Ecto neural progenitor cell (in vitro differentiated cells): ENCODE measurements at regions not wholly inside any gene's neighbourhood (a gene's known extent, or its start where the extent isn't known, plus 50 kb on each side); places are given as distances from the start of the nearest gene placed in this dataset.

Source experiments
- DNase-seq: peaks from one replicate; pipeline ENCODE4 v3.0.0-alpha.2; 2018; ENCODE audit warnings: low spot score

DNA sequence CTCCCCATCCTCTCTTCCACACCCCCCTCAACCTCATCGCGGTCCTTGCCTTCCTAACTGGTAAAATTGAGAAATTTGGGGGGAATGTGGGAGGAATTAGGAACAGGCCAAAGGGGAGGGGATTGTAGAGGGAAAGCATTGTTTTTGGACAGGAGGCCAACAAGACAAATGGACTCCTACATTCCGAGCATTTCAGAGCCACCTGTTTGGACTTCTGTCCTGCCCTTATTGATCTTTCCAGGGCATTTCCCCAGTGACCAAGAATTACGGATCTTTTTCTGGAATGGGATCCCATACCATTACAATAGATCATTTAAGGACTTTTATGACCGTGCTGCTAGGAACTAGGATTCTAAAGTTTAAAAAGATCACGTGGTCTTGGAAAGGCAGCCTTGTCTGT, 221.3 kb upstream of the ASIC2 start:
- no peak for DNase-seq

DNA sequence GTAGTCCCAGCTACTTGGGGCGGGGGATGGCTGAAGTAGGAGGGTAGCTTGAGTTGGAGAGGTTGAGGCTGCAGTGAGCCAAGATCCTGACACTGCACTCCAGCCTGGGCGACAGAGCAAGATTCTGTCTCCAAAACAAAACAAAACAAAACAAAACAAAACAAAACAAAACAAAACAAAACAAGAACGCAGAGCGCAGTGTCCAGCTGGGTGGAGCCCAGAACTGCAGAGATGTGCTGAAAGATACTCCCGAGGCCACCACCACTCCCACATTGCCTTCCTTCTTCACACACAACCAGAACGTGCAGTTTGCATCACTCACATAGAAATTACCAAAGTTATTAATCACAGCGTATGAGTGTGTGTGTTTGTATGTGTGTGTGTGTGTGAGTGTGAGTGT, 222.9 kb upstream of the ASIC2 start:
- DNase-seq = no peak

DNA sequence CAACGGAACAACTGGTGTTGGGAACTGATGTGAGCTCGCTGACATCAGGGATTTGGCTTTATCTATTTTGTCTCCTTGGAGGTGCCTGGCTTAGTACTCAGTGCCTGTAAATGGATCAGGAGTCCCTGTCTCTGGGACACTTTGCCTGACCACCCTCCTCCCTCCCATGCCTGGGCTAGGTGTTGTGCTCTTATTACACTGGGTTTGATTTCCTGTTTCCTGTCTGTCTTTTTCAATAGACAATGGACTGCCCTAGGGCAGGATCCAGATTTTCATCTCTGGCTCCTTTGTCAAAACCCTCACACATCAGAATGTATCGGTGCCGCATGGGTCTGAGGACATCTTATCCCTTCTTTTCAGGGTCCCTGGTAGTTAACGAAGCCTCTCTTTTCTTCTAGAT, 223.6 kb upstream of the ASIC2 start:
- no peak for DNase-seq

DNA sequence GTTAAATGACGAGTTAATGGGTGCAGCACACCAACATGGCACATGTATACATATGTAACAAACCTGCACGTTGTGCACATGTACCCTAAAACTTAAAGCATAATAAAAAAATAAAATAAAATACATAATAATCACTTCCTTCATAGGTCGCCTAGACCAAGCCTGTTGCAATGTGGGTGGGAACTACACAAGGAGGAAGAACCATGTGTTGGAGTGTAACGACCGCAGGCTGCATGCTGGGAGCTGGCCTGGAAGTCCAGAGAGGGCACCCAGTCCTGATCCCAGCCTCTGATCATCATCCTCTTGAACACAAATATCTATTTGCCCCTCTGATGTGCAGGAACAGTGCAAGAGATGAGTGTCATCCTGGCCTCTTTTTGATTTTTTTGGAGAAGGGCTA, 224.7 kb upstream of the ASIC2 start:
- no peak for DNase-seq

DNA sequence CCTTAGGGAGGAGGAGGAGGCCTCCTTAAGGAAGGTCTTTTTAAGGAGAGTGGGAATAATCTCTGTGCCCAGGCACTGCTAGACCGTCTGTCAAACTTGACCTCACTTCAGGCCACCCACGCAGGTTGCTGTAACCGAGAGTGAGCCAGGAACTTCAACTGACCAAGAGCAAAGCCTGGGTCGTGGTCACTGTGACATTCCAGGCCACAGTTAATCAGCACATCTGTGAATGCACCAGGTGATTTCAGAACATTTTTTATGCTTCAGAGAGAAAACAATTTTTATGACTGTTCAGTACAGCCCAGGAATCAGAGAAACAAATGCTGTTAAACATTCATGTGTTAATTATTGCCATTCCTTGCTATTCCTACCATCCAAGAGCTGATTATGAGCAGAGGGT, 226.6 kb upstream of the ASIC2 start:
- no peak for DNase-seq

GRCh38 chr17:33520426-33521330, 227.6 kb upstream of the ASIC2 start:
- DNase-seq = peak; percentile 90

DNA sequence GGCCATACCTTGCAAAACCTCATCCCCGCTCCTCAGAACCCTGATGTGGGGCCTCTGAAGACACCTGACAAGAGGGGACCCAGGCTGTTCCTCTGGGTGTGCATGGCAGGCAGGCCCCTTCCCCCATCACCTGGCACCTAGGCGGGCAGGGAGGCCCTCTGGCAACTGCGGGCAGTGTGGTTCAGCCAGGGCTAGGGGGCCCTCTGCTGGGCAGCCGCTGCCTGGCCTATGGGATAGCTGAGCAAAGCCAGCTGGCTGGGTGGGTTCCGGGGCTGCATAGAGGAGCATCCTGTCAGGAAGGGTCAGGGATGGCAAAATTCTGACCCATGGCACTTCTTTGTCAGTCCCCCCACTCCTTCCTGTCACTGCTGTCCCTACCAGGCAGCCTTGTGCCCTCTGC, 228.7 kb upstream of the ASIC2 start:
- peak; percentile 79 for DNase-seq

DNA sequence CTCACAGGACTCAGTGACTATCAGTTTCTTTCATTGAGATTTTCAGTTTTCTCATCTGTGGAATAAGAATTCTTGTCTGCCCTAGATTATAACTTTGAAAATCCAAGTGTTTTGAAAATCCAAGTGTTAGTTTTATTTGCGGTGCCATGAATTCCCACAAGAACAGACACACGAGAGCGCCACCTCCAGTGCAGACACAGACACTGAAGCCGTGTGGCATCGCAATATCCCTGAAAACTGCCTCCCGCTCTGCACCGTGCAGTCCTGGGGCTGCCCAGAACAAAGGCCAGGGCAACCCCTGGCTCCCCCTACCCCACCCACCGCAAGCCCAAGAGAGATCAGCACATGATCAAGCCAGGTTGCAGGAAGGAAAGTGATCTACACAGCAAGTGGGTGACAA, 229.5 kb upstream of the ASIC2 start:
- DNase-seq = no peak

- no peak for DNase-seq
Measured at GRCh38 chr17:33523577-33523981, 230.5 kb upstream of the ASIC2 start.

DNA sequence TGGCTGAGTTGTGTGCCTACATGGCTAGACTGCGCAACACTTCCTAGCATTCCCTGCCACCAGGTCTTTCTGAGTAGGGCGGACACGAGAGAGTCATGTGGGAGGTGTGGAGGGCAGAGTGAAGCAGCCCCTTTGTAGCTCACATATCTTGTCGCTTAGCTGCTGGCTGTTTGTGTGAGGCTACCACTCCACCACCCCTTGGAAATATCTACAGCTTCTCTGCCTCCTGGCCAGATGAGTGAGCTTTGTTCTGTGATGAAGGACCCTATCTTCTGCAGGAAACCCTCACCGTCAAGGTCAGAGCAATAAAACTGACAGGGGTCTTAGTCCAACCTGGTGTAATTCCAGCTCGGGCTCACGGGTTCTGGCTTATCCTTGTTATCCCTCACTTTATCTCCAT, 232.1 kb upstream of the ASIC2 start:
- DNase-seq = no peak

GRCh38 chr17:33526717-33527116, 233.6 kb upstream of the ASIC2 start:
- no peak for DNase-seq

DNA sequence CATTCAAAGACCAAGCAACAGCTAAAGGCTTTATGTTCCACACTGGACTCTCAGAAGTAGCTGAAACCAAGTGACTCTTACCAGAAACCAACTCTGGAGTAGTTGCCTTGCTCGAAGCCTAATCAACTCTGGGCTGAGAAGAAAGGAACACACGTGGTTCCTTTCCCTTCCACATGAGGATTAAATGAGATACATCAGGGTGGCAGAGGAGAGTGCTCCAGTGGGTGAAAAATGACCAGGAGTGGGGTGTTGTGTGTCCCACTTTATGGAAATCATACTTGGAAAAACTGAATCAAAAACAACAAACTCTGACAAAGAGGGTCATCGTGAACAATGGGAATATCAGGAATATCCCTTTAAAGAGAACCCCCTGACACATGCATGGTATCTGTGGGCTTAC, 234.2 kb upstream of the ASIC2 start:
- DNase-seq = no peak

DNA sequence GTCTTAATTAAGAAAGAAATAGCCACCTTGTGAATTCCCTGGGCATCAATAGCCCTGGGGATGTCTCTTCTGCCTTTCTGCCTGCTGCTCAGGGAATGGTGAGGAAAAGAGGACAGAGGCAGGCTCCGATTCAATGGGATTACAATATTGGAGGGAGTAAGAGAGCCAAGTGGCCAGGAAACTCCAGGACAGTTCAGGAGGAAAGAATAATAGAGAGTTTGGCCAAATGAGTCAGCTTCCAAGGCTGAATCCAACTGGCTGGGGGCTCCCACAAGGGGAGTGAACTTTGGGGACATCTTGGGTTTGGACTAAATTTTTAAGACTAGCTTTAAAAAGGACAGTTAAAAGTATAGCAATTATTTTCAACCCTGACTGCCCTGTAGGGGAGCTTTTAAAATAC, 235.8 kb upstream of the ASIC2 start:
- DNase-seq = no peak

DNA sequence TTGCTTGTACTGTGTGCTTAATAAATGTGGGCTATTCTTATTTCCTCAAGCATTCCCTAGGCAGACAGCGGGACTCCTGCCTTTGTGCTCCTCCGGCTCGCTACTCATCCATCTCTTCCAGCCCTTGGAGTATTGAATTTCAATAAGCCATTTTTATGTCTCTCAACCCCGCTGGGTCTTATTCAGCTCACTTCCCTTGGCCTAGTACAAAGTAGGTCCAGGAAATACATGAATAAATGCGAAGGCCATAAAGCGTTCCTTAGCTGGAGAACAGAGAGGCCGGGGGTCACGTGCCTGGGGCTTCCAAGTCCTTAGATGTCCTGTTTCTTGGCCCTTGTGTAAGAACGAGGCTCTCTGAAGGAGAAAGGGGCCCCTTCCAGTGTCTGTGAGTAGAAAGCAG, 236.7 kb upstream of the ASIC2 start:
- DNase-seq = no peak

DNA sequence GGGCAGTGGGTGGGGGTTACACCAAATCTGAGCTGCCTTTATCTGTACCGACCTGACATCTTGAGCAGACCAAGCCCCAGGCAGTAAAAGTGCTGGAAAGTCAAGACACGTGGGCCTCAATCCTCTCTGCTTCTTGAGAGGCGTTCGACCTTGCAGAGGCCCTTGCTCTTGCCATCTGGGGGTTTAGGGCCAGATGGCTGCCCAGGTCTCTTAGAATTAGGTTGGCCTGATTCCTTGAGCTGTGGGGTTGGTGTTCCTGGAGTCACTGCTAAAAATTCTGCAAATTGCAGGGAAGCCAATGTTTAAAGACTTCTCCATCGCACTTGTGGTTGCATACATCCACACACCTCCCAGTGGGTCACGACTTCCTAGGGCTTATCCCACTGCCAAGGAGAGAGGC, 238.2 kb upstream of the ASIC2 start:
- no peak for DNase-seq

GRCh38 chr17:33534087-33534486, 241.0 kb upstream of the ASIC2 start:
- DNase-seq = no peak

- DNase-seq = no peak
Measured at GRCh38 chr17:33545124-33545523, 252.0 kb upstream of the ASIC2 start.

DNA sequence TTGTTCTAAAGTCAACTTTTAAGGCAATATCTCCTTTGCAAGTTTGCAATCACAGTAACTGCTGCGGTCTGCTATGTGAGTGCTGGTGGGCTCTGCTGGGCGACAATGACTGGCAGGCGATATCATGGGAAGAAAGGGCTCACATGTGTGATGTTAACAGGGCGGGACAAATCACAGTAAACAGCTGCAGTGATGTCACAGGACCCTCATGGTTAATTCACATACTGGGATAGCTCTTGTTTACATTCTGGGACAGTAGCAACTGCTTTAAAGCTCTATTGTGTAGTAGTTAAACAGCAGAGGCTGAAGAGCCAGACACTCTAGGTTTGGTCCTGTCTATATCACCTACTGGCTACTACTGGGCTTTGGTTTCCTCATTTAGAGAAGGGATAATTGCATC, 257.2 kb upstream of the ASIC2 start:
- DNase-seq = no peak

DNA sequence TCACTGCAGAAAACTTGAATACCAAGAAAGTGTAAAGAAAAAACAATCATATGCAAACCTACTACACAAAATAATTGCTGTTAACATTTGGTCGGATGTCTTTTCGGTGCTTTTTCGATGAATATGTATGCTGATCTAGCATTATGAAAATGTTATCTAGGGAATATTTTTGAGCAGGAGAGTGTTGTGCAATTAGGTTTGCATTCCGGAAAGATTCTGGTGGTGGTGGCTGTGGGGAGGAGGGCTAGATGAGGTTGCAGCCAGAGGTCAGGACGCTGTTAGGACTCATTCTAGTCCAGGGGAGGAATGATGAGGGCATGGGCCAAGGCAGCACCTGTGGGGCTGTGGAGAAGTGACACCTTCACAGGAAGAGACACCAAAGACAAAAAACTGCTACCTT, 258.0 kb upstream of the ASIC2 start:
- DNase-seq = no peak

- DNase-seq = no peak
Measured at GRCh38 chr17:33551911-33552310, 258.8 kb upstream of the ASIC2 start.

GRCh38 chr17:33560165-33560564, 267.1 kb upstream of the ASIC2 start:
- no peak for DNase-seq

GRCh38 chr17:33560871-33561270, 267.8 kb upstream of the ASIC2 start:
- DNase-seq = no peak

GRCh38 chr17:33561569-33562334, 268.7 kb upstream of the ASIC2 start:
- no peak for DNase-seq

DNA sequence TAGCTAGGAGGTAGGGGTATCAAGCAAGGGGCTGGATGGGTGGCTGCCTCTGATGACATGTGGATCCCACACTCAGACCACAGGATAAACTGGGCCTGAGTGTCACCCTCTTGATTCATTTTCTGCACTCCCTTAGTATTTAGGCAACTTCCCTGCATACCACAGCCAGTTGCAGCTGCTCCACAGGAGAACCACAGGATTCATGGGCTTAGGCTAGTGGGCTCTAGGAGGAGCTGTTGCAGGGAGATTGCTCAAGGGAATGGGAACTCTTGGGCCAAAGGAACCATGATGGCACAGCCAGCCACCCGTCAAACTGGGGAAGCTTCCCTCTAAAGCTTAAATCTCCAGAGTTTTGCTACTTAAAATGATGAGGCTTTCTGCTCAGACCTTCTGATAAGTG, 269.7 kb upstream of the ASIC2 start:
- DNase-seq = no peak
